BE2C (cell line): ENCODE measurements at regions not wholly inside any gene's neighbourhood (a gene's known extent, or its start where the extent isn't known, plus 50 kb on each side); places are given as distances from the start of the nearest gene placed in this dataset.

Experiments used
- DNase-seq: peaks from one replicate; pipeline ENCODE4 v3.0.0-alpha.2; 2020
- H3K27me3 ChIP-seq: fragments of 250-450 bp; sonication (Bioruptor Pico); 2 replicates; pipeline ENCODE4 v1.5.1; 2020; ENCODE audit warnings: mild to moderate bottlenecking
- H3K36me3 ChIP-seq: fragments of 250-450 bp; sonication (Bioruptor Pico); 2 replicates; pipeline ENCODE4 v1.5.1; 2020; ENCODE audit warnings: mild to moderate bottlenecking
- H3K4me1 ChIP-seq: fragments of 250-450 bp; sonication (Bioruptor Pico); 2 replicates; pipeline ENCODE4 v1.5.1; 2020
- H3K4me3 ChIP-seq: 2 replicates; pipeline ENCODE4 v1.5.1; 2011; ENCODE audit warnings: low read depth, low read length
- H3K9me3 ChIP-seq: fragments of 250-450 bp; sonication (Bioruptor Pico); 2 replicates; pipeline ENCODE4 v1.5.1; 2020
- TF ChIP-seq, protein P1 (sequence below): IDR thresholded peaks from 2 replicates; pipeline ENCODE4 v1.5.1; 2012; ENCODE audit warnings: mild to moderate bottlenecking, low read depth, low read length

DNA sequence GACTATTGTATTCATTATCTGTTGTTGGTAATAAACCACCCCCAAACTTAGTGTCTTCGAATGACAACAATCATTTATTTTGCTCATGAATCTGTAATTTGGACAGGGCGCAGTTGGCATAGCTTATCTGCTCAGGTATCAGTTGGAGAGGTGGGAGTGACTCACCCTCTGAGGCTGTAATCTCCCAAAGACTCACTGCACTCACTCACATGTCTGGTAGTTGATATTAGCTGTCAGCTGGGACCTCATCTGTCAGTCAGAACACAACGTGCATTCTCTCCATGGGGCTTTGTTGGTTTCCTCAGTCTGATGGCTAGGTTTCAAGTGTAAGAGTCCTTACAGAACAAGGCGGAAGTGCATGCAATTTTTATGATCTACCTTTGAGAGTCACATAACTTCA lies 183.5 kb upstream of the PRNP start:
- DNase-seq = no peak
- no peaks in the 10 kb centered on the region for H3K27me3 ChIP-seq
- no peaks in the 10 kb centered on the region for H3K9me3 ChIP-seq
- no peaks in the 10 kb centered on the region for H3K4me1 ChIP-seq
- no peaks in the 10 kb centered on the region for H3K36me3 ChIP-seq
- TF ChIP-seq, protein P1, sequence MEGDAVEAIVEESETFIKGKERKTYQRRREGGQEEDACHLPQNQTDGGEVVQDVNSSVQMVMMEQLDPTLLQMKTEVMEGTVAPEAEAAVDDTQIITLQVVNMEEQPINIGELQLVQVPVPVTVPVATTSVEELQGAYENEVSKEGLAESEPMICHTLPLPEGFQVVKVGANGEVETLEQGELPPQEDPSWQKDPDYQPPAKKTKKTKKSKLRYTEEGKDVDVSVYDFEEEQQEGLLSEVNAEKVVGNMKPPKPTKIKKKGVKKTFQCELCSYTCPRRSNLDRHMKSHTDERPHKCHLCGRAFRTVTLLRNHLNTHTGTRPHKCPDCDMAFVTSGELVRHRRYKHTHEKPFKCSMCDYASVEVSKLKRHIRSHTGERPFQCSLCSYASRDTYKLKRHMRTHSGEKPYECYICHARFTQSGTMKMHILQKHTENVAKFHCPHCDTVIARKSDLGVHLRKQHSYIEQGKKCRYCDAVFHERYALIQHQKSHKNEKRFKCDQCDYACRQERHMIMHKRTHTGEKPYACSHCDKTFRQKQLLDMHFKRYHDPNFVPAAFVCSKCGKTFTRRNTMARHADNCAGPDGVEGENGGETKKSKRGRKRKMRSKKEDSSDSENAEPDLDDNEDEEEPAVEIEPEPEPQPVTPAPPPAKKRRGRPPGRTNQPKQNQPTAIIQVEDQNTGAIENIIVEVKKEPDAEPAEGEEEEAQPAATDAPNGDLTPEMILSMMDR = no peak
- no peak overlapping the region for H3K4me3 ChIP-seq

DNA sequence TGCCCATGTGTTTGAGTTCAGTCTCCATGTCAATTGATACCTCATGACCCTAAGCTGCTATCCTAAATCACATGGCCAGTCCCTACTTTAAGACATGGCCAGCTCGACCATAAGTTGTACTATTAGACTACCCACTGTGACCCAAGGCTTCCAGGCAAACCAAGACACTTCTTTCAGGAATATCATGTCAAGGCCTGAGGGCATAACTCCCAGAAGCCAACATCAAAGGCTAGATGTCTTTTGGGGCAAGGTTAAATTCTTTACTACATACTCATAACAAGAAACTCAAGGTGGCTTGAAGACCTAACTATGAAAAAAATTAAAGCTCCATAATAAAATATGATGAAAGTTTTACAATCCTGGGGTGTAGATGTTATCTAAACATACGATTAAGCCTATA lies 192.9 kb upstream of the PRNP start:
- Histone ChIP-seq H3K4me1 (no peaks in the 10 kb centered on the region), H3K27me3 (peaks cover 3% of the 10 kb centered on the region; the same call in 1 of the 2 replicates), H3K36me3 (no peaks in the 10 kb centered on the region), H3K9me3 (no peaks in the 10 kb centered on the region), H3K4me3 (no peak overlapping the region)
- no peak for DNase-seq
- TF ChIP-seq, protein P1 = no peak

DNA sequence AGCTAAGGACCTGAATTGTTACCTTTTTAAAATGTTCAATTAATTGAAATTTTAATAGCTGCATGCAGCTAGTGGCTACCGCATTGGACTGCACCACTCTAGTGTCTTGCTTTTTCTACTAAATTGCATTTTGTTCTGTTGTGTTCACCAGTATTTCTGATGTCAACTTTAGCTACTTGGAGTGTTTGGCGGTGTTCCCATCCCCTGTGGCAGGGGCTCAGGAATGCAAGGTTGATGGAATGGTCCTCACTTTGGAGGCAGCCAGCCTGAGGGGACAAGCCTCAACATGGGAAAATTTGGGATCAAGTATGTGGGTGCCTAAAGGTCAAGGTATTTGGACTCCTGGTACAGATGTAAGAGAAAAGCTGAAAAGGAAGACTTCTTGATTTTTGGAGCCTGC lies 194.6 kb upstream of the PRNP start:
- H3K27me3 ChIP-seq = peaks cover 3% of the 10 kb centered on the region; the same call in 1 of the 2 replicates
- TF ChIP-seq, protein P1 = no peak
- H3K4me3 ChIP-seq = no peak overlapping the region
- no peaks in the 10 kb centered on the region for H3K9me3 ChIP-seq
- DNase-seq = no peak
- no peaks in the 10 kb centered on the region for H3K4me1 ChIP-seq
- H3K36me3 ChIP-seq = no peaks in the 10 kb centered on the region

DNA sequence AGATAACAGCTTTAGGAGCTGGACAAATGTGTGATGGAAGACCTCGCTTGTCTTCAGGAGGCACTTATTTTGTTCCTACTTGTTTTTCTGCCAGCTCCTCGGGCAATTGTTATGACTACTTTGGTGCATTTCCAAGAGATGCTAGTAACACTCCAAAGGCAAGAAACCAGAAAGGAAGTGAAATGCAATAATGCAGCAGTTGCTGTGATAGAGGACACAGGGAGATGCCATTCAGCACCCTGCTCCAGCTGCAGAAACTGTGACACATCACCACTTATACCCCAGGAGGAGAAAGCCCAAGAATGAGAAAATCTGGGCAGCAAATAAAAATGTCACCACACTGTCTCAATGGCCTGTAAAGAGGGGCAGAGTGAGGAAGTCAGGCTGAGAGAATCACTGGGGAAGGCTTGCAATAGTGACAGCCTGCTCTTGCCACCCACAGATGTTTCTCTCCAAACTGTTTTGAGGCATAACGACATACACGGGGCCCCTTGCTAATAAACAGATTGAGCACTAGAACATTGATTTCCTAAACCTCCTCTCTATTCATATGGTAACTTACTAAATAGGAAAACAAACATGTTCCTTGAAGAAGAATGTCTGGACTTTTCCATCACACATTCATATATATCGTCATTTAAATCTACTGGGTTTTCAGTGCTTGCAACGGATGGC lies 195.5 kb upstream of the PRNP start:
- H3K9me3 ChIP-seq = no peaks in the 10 kb centered on the region
- TF ChIP-seq, protein P1 = no peak
- DNase-seq = no peak
- no peaks in the 10 kb centered on the region for H3K36me3 ChIP-seq
- peaks cover 9% of the 10 kb centered on the region; the same call in 1 of the 2 replicates for H3K27me3 ChIP-seq
- H3K4me3 ChIP-seq = no peak overlapping the region
- H3K4me1 ChIP-seq = no peaks in the 10 kb centered on the region

DNA sequence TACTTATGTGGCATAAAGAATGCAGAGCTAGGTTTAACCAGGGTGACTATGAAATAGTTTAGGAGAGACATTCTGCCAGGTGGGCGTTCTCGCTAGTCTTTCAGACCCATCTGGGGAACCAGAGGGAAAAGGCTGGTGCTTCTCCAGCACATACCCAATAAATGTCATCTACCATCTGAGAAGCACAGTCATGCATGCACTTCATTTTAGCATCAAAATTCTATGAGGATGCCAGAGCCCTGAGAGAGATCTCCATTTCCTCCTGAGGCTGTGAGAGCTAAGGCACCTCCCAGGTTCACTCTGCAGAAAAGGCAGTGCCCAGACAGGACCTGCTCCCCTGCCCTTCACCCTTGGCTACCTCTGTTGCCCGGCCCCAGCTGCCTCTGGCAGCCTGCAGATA lies 196.2 kb upstream of the PRNP start:
- peaks cover 9% of the 10 kb centered on the region; the same call in 1 of the 2 replicates for H3K27me3 ChIP-seq
- H3K36me3 ChIP-seq = no peaks in the 10 kb centered on the region
- no peak for DNase-seq
- no peak overlapping the region for H3K4me3 ChIP-seq
- no peaks in the 10 kb centered on the region for H3K9me3 ChIP-seq
- TF ChIP-seq, protein P1 = no peak
- no peaks in the 10 kb centered on the region for H3K4me1 ChIP-seq
